ENCODE measurements at regions not wholly inside any gene's neighbourhood (a gene's known extent, or its start where the extent isn't known, plus 50 kb on each side); places are given as distances from the start of the nearest gene placed in this dataset.

DNA sequence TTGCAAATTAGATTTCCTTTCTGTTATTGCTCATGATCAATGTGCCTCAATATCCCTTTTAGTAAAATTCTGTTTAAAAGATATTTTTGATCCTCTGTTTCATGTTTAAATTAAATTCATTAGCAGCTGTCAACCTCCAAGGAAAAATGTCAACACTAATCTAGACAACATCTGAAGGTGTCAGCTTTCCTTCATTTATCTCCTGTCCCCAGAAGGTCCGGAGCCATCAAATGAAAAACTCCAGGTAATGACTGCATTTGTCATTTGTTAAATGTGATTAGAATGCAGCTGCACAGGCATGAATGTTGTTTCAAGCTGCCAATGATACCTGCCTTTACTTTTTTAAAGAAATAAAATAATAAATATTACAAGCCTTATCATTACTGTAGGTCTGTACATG is 463.7 kb upstream of the SEMA3A start:
- no peak for TF ChIP-seq POLR2A (IDR thresholded peaks at IDR 0.05)
- TF ChIP-seq, protein P1, sequence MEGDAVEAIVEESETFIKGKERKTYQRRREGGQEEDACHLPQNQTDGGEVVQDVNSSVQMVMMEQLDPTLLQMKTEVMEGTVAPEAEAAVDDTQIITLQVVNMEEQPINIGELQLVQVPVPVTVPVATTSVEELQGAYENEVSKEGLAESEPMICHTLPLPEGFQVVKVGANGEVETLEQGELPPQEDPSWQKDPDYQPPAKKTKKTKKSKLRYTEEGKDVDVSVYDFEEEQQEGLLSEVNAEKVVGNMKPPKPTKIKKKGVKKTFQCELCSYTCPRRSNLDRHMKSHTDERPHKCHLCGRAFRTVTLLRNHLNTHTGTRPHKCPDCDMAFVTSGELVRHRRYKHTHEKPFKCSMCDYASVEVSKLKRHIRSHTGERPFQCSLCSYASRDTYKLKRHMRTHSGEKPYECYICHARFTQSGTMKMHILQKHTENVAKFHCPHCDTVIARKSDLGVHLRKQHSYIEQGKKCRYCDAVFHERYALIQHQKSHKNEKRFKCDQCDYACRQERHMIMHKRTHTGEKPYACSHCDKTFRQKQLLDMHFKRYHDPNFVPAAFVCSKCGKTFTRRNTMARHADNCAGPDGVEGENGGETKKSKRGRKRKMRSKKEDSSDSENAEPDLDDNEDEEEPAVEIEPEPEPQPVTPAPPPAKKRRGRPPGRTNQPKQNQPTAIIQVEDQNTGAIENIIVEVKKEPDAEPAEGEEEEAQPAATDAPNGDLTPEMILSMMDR (IDR thresholded peaks at IDR 0.05) = no peak
- no peak for TF ChIP-seq EP300 (IDR thresholded peaks at IDR 0.05)
